ENCODE measurements at regions not wholly inside any gene's neighbourhood (a gene's known extent, or its start where the extent isn't known, plus 50 kb on each side); places are given as distances from the start of the nearest gene placed in this dataset.

DNA sequence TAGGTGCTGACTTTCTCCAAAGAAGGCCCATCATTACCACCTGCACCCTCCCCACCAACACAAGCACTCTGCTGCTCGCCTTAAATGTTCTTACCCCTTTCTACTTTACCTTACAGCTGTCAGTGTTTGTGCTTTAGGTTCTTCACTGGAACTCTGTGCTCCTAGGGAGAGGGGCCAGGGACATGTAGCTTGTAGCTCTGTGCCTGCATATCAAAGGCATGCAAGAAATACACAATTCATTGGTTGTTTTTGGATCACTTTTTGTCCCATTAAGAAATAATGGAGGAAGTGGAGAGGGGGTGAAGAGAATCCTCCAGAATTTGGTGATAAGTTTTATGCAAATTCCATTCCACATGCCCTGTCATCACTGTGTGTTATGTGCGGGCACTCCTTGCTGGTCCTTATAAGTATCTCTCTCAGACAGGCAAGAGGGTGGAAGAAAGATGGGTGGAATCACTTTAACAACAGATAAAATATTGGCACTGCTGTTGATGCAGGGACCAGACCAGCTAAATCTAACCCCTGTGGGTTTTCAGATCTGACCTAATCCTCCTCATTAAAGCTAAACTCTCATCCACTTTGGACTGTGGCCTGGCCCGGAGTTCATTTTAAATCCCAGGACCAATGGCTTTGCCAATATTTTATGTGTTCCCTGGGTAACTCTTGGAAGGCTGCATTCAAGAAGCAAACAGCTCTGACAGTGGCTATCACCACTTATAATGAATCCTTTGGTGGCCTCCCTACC is 375.8 kb upstream of the NFE2L3 start:
- BruUV-seq (replicated peaks), result no TSS peak
- ChIA-PET POLR2A (no interaction called here), CTCF (ENCODE audit: unreplicated experiment) (no interaction called here)
- Histone ChIP-seq H3K4me1 (ENCODE audit: insufficient read depth, low read length, poor library complexity, severe bottlenecking) (no peaks in the 10 kb centered on the region), H3K4me2 (ENCODE audit: low read length) (no peak overlapping the region), H3K36me3 (ENCODE audit: insufficient read depth, low read length) (no peaks in the 10 kb centered on the region), H2AFZ (ENCODE audit: low read length) (no peak overlapping the region), H3K27ac (ENCODE audit: low read depth, low read length, poor library complexity, severe bottlenecking) (no peak overlapping the region), H4K20me1 (ENCODE audit: insufficient read depth, low read length) (no peaks in the 10 kb centered on the region), H3K9me2 (ENCODE audit: insufficient read depth, low read length) (no peaks in the 10 kb centered on the region), H3K79me2 (ENCODE audit: insufficient read depth, low read depth, low read length) (no peaks in the 10 kb centered on the region), H3K9me3 (ENCODE audit: low read length) (no peaks in the 10 kb centered on the region), H3K4me3 (ENCODE audit: low read depth, low read length, poor library complexity, severe bottlenecking) (no peak overlapping the region)
- DNase-seq (ENCODE audit: low spot score), result no peak
- no peak for TF ChIP-seq EZH2phosphoT487 (IDR thresholded peaks at IDR 0.05; ENCODE audit: borderline replicate concordance, low read depth, low read length)
- TF ChIP-seq, protein P1, sequence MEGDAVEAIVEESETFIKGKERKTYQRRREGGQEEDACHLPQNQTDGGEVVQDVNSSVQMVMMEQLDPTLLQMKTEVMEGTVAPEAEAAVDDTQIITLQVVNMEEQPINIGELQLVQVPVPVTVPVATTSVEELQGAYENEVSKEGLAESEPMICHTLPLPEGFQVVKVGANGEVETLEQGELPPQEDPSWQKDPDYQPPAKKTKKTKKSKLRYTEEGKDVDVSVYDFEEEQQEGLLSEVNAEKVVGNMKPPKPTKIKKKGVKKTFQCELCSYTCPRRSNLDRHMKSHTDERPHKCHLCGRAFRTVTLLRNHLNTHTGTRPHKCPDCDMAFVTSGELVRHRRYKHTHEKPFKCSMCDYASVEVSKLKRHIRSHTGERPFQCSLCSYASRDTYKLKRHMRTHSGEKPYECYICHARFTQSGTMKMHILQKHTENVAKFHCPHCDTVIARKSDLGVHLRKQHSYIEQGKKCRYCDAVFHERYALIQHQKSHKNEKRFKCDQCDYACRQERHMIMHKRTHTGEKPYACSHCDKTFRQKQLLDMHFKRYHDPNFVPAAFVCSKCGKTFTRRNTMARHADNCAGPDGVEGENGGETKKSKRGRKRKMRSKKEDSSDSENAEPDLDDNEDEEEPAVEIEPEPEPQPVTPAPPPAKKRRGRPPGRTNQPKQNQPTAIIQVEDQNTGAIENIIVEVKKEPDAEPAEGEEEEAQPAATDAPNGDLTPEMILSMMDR (conservative IDR thresholded peaks at IDR 0.05; ENCODE audit: low read length), result no peak
- intact Hi-C loops (cut with micrococcal nuclease; ENCODE audit: unreplicated experiment), result no loop called here

DNA sequence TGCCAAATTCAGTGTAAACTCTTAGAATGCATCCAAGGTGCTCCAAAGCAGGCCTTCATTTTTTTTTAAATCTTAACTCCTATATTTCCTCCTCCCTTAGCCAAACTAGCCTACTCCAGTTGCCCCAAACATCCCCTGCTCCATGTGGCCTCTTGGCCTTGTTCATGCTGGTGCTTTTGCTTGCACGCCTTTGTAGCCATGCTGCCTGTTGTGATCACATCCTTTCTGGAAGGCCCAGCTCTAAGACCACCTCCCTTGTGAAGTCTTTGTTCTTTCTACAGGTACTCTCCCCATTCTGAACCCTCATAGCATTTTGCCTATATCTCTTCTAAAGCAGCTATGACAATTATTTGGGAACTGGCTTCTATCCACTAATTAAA is 375.3 kb upstream of the NFE2L3 start:
- BruUV-seq (replicated peaks), result no TSS peak
- ChIA-PET CTCF (ENCODE audit: unreplicated experiment) (no interaction called here), POLR2A (no interaction called here)
- Histone ChIP-seq H3K9me2 (ENCODE audit: insufficient read depth, low read length) (no peaks in the 10 kb centered on the region), H3K4me1 (ENCODE audit: insufficient read depth, low read length, poor library complexity, severe bottlenecking) (no peaks in the 10 kb centered on the region), H3K79me2 (ENCODE audit: insufficient read depth, low read depth, low read length) (no peaks in the 10 kb centered on the region), H3K9me3 (ENCODE audit: low read length) (no peaks in the 10 kb centered on the region), H3K36me3 (ENCODE audit: insufficient read depth, low read length) (no peaks in the 10 kb centered on the region), H3K4me3 (ENCODE audit: low read depth, low read length, poor library complexity, severe bottlenecking) (no peak overlapping the region), H2AFZ (ENCODE audit: low read length) (no peak overlapping the region), H4K20me1 (ENCODE audit: insufficient read depth, low read length) (no peaks in the 10 kb centered on the region), H3K27ac (ENCODE audit: low read depth, low read length, poor library complexity, severe bottlenecking) (no peak overlapping the region), H3K4me2 (ENCODE audit: low read length) (no peak overlapping the region)
- intact Hi-C loops (cut with micrococcal nuclease; ENCODE audit: unreplicated experiment), result no loop called here
- no peak for TF ChIP-seq EZH2phosphoT487 (IDR thresholded peaks at IDR 0.05; ENCODE audit: borderline replicate concordance, low read depth, low read length)
- TF ChIP-seq, protein P1 (conservative IDR thresholded peaks at IDR 0.05; ENCODE audit: low read length), result no peak
- no peak for DNase-seq (ENCODE audit: low spot score)

DNA sequence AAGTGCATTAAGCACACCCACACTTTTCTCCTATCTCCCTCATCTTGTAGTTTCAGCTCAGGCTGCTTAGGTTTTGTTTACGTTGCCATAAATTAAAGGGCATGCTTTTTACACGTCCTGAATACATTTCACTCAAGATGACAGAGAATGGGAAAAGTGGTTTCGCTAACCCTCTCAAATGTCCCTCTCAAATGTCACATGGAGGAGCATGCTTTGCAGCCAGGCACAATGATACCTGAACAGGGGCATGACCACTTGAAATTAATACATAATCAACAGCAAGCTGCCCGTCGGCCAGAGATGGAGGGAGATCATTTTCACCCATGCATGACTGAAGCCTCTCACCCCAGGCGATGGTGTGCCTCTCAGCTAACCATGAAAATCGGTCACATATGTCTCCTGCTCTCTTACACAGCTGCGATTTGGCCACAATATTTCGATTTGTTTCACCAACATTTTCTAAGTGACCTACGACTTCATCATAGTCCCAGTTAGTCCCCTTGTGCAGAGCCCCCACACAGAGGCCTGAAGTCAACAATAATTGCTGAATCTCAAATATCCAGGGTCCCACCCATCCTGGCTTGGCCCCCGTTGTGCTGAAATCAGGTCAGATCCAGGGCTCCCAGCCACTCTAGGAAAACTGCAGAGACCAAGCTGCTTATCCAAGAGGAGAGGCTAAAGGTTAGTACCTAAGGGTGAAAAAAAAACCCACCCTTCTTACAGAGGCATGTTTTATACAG is 373.9 kb upstream of the NFE2L3 start:
- no peaks in the 10 kb centered on the region for H3K4me1 ChIP-seq (ENCODE audit: insufficient read depth, low read length, poor library complexity, severe bottlenecking)
- H3K9me2 ChIP-seq (ENCODE audit: insufficient read depth, low read length), result no peaks in the 10 kb centered on the region
- CTCF ChIA-PET (ENCODE audit: unreplicated experiment), result no interaction called here
- no TSS peak for BruUV-seq (replicated peaks)
- H3K4me3 ChIP-seq (ENCODE audit: low read depth, low read length, poor library complexity, severe bottlenecking), result no peak overlapping the region
- H3K36me3 ChIP-seq (ENCODE audit: insufficient read depth, low read length), result no peaks in the 10 kb centered on the region
- H2AFZ ChIP-seq (ENCODE audit: low read length), result no peak overlapping the region
- H3K4me2 ChIP-seq (ENCODE audit: low read length), result no peak overlapping the region
- intact Hi-C loops (cut with micrococcal nuclease; ENCODE audit: unreplicated experiment), result no loop called here
- TF ChIP-seq EZH2phosphoT487 (IDR thresholded peaks at IDR 0.05; ENCODE audit: borderline replicate concordance, low read depth, low read length), result no peak
- TF ChIP-seq, protein P1 (conservative IDR thresholded peaks at IDR 0.05; ENCODE audit: low read length), result no peak
- DNase-seq (ENCODE audit: low spot score), result no peak
- no peaks in the 10 kb centered on the region for H3K79me2 ChIP-seq (ENCODE audit: insufficient read depth, low read depth, low read length)
- POLR2A ChIA-PET, result no interaction called here
- H3K27ac ChIP-seq (ENCODE audit: low read depth, low read length, poor library complexity, severe bottlenecking), result no peak overlapping the region
- H4K20me1 ChIP-seq (ENCODE audit: insufficient read depth, low read length), result no peaks in the 10 kb centered on the region
- no peaks in the 10 kb centered on the region for H3K9me3 ChIP-seq (ENCODE audit: low read length)

All from OCI-LY7 (cell line).